ENCODE measurements at regions not wholly inside any gene's neighbourhood (a gene's known extent, or its start where the extent isn't known, plus 50 kb on each side); places are given as distances from the start of the nearest gene placed in this dataset.
"Not testable (repeated sequence)": the region's sequence is repeated elsewhere in the genome, so short reads cannot be mapped to it uniquely, and the experiment has no call there.

- peak; percentile 40 for ATAC-seq
- intact Hi-C loops (cut with DNase I): no loop called here
- H3K36me3 ChIP-seq: no peaks in the 10 kb centered on the region
- H3K4me1 ChIP-seq: no peaks in the 10 kb centered on the region
- DNase-seq: no peak
- no peak overlapping the region for H3K4me3 ChIP-seq
- H3K27me3 ChIP-seq: no peaks in the 10 kb centered on the region
- H3K9me3 ChIP-seq: no peaks in the 10 kb centered on the region
- H3K27ac ChIP-seq: no peak overlapping the region
- no peak for TF ChIP-seq CTCF (IDR thresholded peaks at IDR 0.05)
These were observed 72.3 kb downstream of the SOX3 start for GRCh38 chrX:140432346-140433175.

GRCh38 chrX:140431521-140431920, 73.3 kb downstream of the SOX3 start:
- Histone ChIP-seq H3K27me3 (no peaks in the 10 kb centered on the region), H3K9me3 (no peaks in the 10 kb centered on the region), H3K4me1 (no peaks in the 10 kb centered on the region), H3K27ac (no peak overlapping the region), H3K4me3 (no peak overlapping the region), H3K36me3 (no peaks in the 10 kb centered on the region)
- TF ChIP-seq CTCF (IDR thresholded peaks at IDR 0.05): no peak
- intact Hi-C loops (cut with DNase I): no loop called here
- no peak for ATAC-seq
- DNase-seq: no peak

GRCh38 chrX:140425712-140426395, 79.0 kb downstream of the SOX3 start:
- no peak for ATAC-seq
- H3K27ac ChIP-seq: no peak overlapping the region
- no peak for DNase-seq
- H3K9me3 ChIP-seq: no peaks in the 10 kb centered on the region
- H3K4me1 ChIP-seq: no peaks in the 10 kb centered on the region
- no peaks in the 10 kb centered on the region for H3K27me3 ChIP-seq
- no peak overlapping the region for H3K4me3 ChIP-seq
- H3K36me3 ChIP-seq: no peaks in the 10 kb centered on the region
- TF ChIP-seq CTCF (IDR thresholded peaks at IDR 0.05): no peak
- intact Hi-C loops (cut with DNase I): no loop called here

- Histone ChIP-seq H3K27ac (no peak overlapping the region), H3K4me1 (no peaks in the 10 kb centered on the region), H3K36me3 (no peaks in the 10 kb centered on the region), H3K27me3 (no peaks in the 10 kb centered on the region), H3K9me3 (no peaks in the 10 kb centered on the region), H3K4me3 (no peak overlapping the region)
- no peak for TF ChIP-seq CTCF (IDR thresholded peaks at IDR 0.05)
- DNase-seq: no peak
- intact Hi-C loops (cut with DNase I): no loop called here
- ATAC-seq: no peak
These were observed 82.4 kb downstream of the SOX3 start for GRCh38 chrX:140422501-140422900.

- H3K4me1 ChIP-seq; H3K4me3 ChIP-seq; H3K27me3 ChIP-seq; H3K36me3 ChIP-seq; H3K27ac ChIP-seq; intact Hi-C loops (cut with DNase I); ATAC-seq; DNase-seq; H3K9me3 ChIP-seq: not testable (repeated sequence)
These were observed 102.7 kb downstream of the SOX3 start for GRCh38 chrX:140402131-140402530.

- H3K4me3 ChIP-seq; H3K9me3 ChIP-seq; H3K36me3 ChIP-seq; ATAC-seq; intact Hi-C loops (cut with DNase I); H3K27ac ChIP-seq; H3K27me3 ChIP-seq; H3K4me1 ChIP-seq; DNase-seq: not testable (repeated sequence)
These were observed 108.5 kb downstream of the SOX3 start for GRCh38 chrX:140396326-140396725.

Measured in upper lobe of right lung (tissue), 1 donor.